Fibroblast of skin of left biceps (primary cell): ENCODE measurements at regions not wholly inside any gene's neighbourhood (a gene's known extent, or its start where the extent isn't known, plus 50 kb on each side); places are given as distances from the start of the nearest gene placed in this dataset.
"Not testable (repeated sequence)": the region's sequence is repeated elsewhere in the genome, so short reads cannot be mapped to it uniquely, and the experiment has no call there.

Experiments used
- DNase-seq, 2 experiments: peaks; one replicate each; pipeline ENCODE4 v3.0.0-alpha.2; 2013; ENCODE audit warnings: low read depth in 2 of 2

GRCh38 chr4:75189711-75190335, 256.9 kb downstream of the PARM1 start:
- no peak for DNase-seq

- DNase-seq, result no peak
These were observed 248.2 kb downstream of the PARM1 start for GRCh38 chr4:75180790-75181776.

- DNase-seq, result no peak
These were observed 247.3 kb downstream of the PARM1 start for GRCh38 chr4:75180217-75180616.

- DNase-seq, result no peak
These were observed 246.6 kb downstream of the PARM1 start for GRCh38 chr4:75179510-75179909.

GRCh38 chr4:75172551-75172950, 239.6 kb downstream of the PARM1 start:
- no peak for DNase-seq

GRCh38 chr4:75169427-75169826, 236.5 kb downstream of the PARM1 start:
- no peak for DNase-seq

- no peak for DNase-seq
These were observed 236.1 kb downstream of the PARM1 start for GRCh38 chr4:75169020-75169419.

GRCh38 chr4:75168548-75168947, 235.6 kb downstream of the PARM1 start:
- DNase-seq, result no peak

GRCh38 chr4:75165100-75165499, 232.2 kb downstream of the PARM1 start:
- not testable (repeated sequence) for DNase-seq

- no peak for DNase-seq
These were observed 225.5 kb downstream of the PARM1 start for GRCh38 chr4:75158451-75158850.

GRCh38 chr4:75154994-75155393, 222.1 kb downstream of the PARM1 start:
- no peak for DNase-seq

GRCh38 chr4:75146223-75146622, 213.3 kb downstream of the PARM1 start:
- no peak for DNase-seq

- no peak for DNase-seq
These were observed 211.6 kb downstream of the PARM1 start for GRCh38 chr4:75144475-75144874.

GRCh38 chr4:75142850-75143249, 209.9 kb downstream of the PARM1 start:
- DNase-seq, result peak in 1 of 2 experiments; percentile 4

- peak; percentile 8 to 15 for DNase-seq
These were observed 209.5 kb downstream of the PARM1 start for GRCh38 chr4:75142382-75142781.

- DNase-seq, result no peak
These were observed 208.2 kb downstream of the PARM1 start for GRCh38 chr4:75141162-75141561.

- DNase-seq, result no peak
These were observed 204.4 kb downstream of the PARM1 start for GRCh38 chr4:75137302-75137701.

- no peak for DNase-seq
These were observed 202.3 kb downstream of the PARM1 start for GRCh38 chr4:75135068-75135825.

- DNase-seq, result not testable (repeated sequence)
These were observed 194.0 kb downstream of the PARM1 start for GRCh38 chr4:75126870-75127269.

GRCh38 chr4:75126058-75126457, 193.1 kb downstream of the PARM1 start:
- no peak for DNase-seq

- DNase-seq, result no peak
These were observed 189.6 kb downstream of the PARM1 start for GRCh38 chr4:75122424-75123014.

GRCh38 chr4:75118739-75119138, 185.8 kb downstream of the PARM1 start:
- DNase-seq, result no peak
